H9 (cell line): ENCODE measurements at regions not wholly inside any gene's neighbourhood (a gene's known extent, or its start where the extent isn't known, plus 50 kb on each side); places are given as distances from the start of the nearest gene placed in this dataset.
A peak's percentile ranks its signal among the peaks of the same experiment; 100 is the strongest.

Experiments used
- DNase-seq: peaks from one replicate; pipeline ENCODE4 v3.0.0-alpha.2; 2017
- H2AFZ ChIP-seq: one replicate; pipeline ENCODE4 v1.6.1; 2013; ENCODE audit warnings: mild to moderate bottlenecking, low read length, control low read depth, moderate library complexity
- H2AK5ac ChIP-seq: 2 replicates; pipeline ENCODE4 v1.6.1; 2013; ENCODE audit warnings: low read length, control low read depth, mixed read lengths; ENCODE audit not compliant: insufficient read length
- H2BK120ac ChIP-seq: one replicate; pipeline ENCODE4 v1.6.1; 2013; ENCODE audit warnings: low read depth, mild to moderate bottlenecking, low read length, control low read depth, inconsistent platforms; ENCODE audit not compliant: poor library complexity, severe bottlenecking
- H2BK12ac ChIP-seq: 2 replicates; pipeline ENCODE4 v1.6.1; 2013; ENCODE audit warnings: low read length, control low read depth, mixed read lengths, low read depth; ENCODE audit not compliant: insufficient read length
- H2BK15ac ChIP-seq: 2 replicates; pipeline ENCODE4 v1.6.1; 2013; ENCODE audit warnings: low read depth, low read length, control low read depth
- H2BK20ac ChIP-seq: one replicate; pipeline ENCODE4 v1.6.1; 2013; ENCODE audit warnings: low read depth, mild to moderate bottlenecking, low read length, control low read depth, inconsistent platforms; ENCODE audit not compliant: poor library complexity, severe bottlenecking
- H2BK5ac ChIP-seq: 2 replicates; pipeline ENCODE4 v1.6.1; 2013; ENCODE audit warnings: low read length, control low read depth, mixed read lengths; ENCODE audit not compliant: insufficient read length
- H3K14ac ChIP-seq: 2 replicates; pipeline ENCODE4 v1.6.1; 2013; ENCODE audit warnings: low read length, control low read depth; ENCODE audit not compliant: insufficient read depth
- H3K18ac ChIP-seq: 2 replicates; pipeline ENCODE4 v1.6.1; 2013; ENCODE audit warnings: low read depth, mild to moderate bottlenecking, mixed read lengths, low read length, control low read depth; ENCODE audit not compliant: insufficient read length
- H3K23ac ChIP-seq: 2 replicates; pipeline ENCODE4 v1.6.1; 2013; ENCODE audit warnings: low read length, control low read depth, mixed read lengths, low read depth; ENCODE audit not compliant: insufficient read length
- H3K23me2 ChIP-seq: 2 replicates; pipeline ENCODE4 v1.6.1; 2013; ENCODE audit warnings: low read depth, mild to moderate bottlenecking, mixed read lengths, low read length, control low read depth; ENCODE audit not compliant: insufficient read length, poor library complexity, severe bottlenecking
- H3K27ac ChIP-seq: 2 replicates; pipeline ENCODE4 v1.5.1; 2013; ENCODE audit warnings: low read length, control low read depth, mixed read lengths, low read depth; ENCODE audit not compliant: insufficient read length
- H3K27me3 ChIP-seq: 2 replicates; pipeline ENCODE4 v1.6.1; 2013; ENCODE audit warnings: low read length, control low read depth, inconsistent platforms; ENCODE audit not compliant: insufficient read depth
- H3K4ac ChIP-seq: 2 replicates; pipeline ENCODE4 v1.6.1; 2013; ENCODE audit warnings: low read depth, mild to moderate bottlenecking, control low read depth, inconsistent platforms, low read length, moderate library complexity
- H3K4me1 ChIP-seq: 2 replicates; pipeline ENCODE4 v1.6.1; 2013; ENCODE audit warnings: low read length, control low read depth, inconsistent platforms; ENCODE audit not compliant: insufficient read depth
- H3K4me2 ChIP-seq: 2 replicates; pipeline ENCODE4 v1.6.1; 2013; ENCODE audit warnings: low read length, control low read depth, mixed read lengths; ENCODE audit not compliant: insufficient read length, insufficient read depth
- H3K56ac ChIP-seq: 2 replicates; pipeline ENCODE4 v1.6.1; 2013; ENCODE audit warnings: low read depth, mild to moderate bottlenecking, mixed read lengths, low read length, control low read depth; ENCODE audit not compliant: insufficient read length
- H3K79me1 ChIP-seq: 2 replicates; pipeline ENCODE4 v1.6.1; 2013; ENCODE audit warnings: low read depth, mild to moderate bottlenecking, moderate library complexity, low read length, control low read depth, inconsistent platforms; ENCODE audit not compliant: insufficient read depth, poor library complexity, severe bottlenecking
- H3K79me2 ChIP-seq: 2 replicates; pipeline ENCODE4 v1.6.1; 2013; ENCODE audit warnings: low read length, control low read depth, inconsistent platforms; ENCODE audit not compliant: insufficient read depth
- H3K9ac ChIP-seq: 2 replicates; pipeline ENCODE4 v1.6.1; 2013; ENCODE audit warnings: low read length, control low read depth, mixed read lengths; ENCODE audit not compliant: insufficient read length; ENCODE audit errors: extremely low read depth
- H3K9me3 ChIP-seq: one replicate; pipeline ENCODE4 v1.6.1; 2013; ENCODE audit warnings: low read depth, low read length, inconsistent platforms; ENCODE audit not compliant: control insufficient read depth
- H3T11ph ChIP-seq: one replicate; pipeline ENCODE4 v1.6.1; 2013; ENCODE audit warnings: mild to moderate bottlenecking, low read length, control low read depth, inconsistent platforms
- H4K20me1 ChIP-seq: one replicate; pipeline ENCODE4 v1.6.1; 2013; ENCODE audit not compliant: control insufficient read depth, insufficient read length, insufficient read depth
- H4K5ac ChIP-seq: 2 replicates; pipeline ENCODE4 v1.6.1; 2013; ENCODE audit warnings: low read depth, mild to moderate bottlenecking, mixed read lengths, low read length, control low read depth; ENCODE audit not compliant: insufficient read length
- H4K8ac ChIP-seq: replicated peaks from 2 replicates; pipeline ENCODE4 v1.6.1; 2013; ENCODE audit warnings: low read length, control low read depth, mixed read lengths, low read depth; ENCODE audit not compliant: insufficient read length
- H4K91ac ChIP-seq: 2 replicates; pipeline ENCODE4 v1.6.1; 2013; ENCODE audit warnings: low read depth, mild to moderate bottlenecking, moderate library complexity, mixed read lengths, low read length, control low read depth; ENCODE audit not compliant: insufficient read length
- H3K27ac Mint-ChIP-seq, 3 experiments: 2 replicates in 2 of 3; 3 replicates in 1 of 3; pipeline ENCODE4 v1.8.0; 2020 to 2021; ENCODE audit warnings: mixed read lengths in 3 of 3, mild to moderate bottlenecking in 1 of 3, moderate library complexity in 1 of 3
- H3K27me3 Mint-ChIP-seq: 2 replicates; pipeline ENCODE4 v1.8.0; 2021; ENCODE audit warnings: low read depth, mild to moderate bottlenecking, moderate library complexity, mixed read lengths
- H3K36me3 Mint-ChIP-seq, 3 experiments: 2 replicates in 2 of 3; 3 replicates in 1 of 3; pipeline ENCODE4 v1.8.0; 2020 to 2021; ENCODE audit warnings: low read depth in 3 of 3, mixed read lengths in 3 of 3; ENCODE audit not compliant: insufficient read depth in 1 of 3
- H3K4me1 Mint-ChIP-seq, 2 experiments: 2 replicates each; pipeline ENCODE4 v1.8.0; 2020; ENCODE audit warnings: mixed read lengths in 2 of 2
- H3K4me3 Mint-ChIP-seq, 2 experiments: 2 replicates in 1 of 2; 3 replicates in 1 of 2; pipeline ENCODE4 v1.8.0; 2020 to 2021; ENCODE audit warnings: mild to moderate bottlenecking in 2 of 2, mixed read lengths in 2 of 2, moderate library complexity in 1 of 2
- H3K9me3 Mint-ChIP-seq, 2 experiments: 2 replicates in 1 of 2; 3 replicates in 1 of 2; pipeline ENCODE4 v1.8.0; 2020; ENCODE audit warnings: mild to moderate bottlenecking in 2 of 2, mixed read lengths in 2 of 2, moderate library complexity in 1 of 2
- CTCF ChIP-seq: fragments of 200-600 bp; sonication (generic); conservative IDR thresholded peaks from 3 replicates; pipeline ENCODE4 v1.8.0; 2021; ENCODE audit warnings: antibody characterized with exemption, mild to moderate bottlenecking
- WGBS: extraction: QIAGEN DNeasy Blood & Tissue Kit; methylation state at CpG from one replicate; pipeline ENCODE4 v1.1.7; 2013; ENCODE audit warnings: missing lambda C conversion rate, low lambda C conversion rate, mixed read lengths; ENCODE audit not compliant: insufficient read length; ENCODE audit errors: extremely low coverage; 5-methylcytosine and 5-hydroxymethylcytosine counted together

GRCh38 chr7:91720260-91720937 lies 160.1 kb downstream of the MTERF1 start:
- Histone ChIP-seq H3K9ac (no peak overlapping the region), H2BK5ac (no peak overlapping the region), H3K23me2 (no peaks in the 10 kb centered on the region), H3K14ac (no peak overlapping the region), H3K56ac (no peak overlapping the region), H3T11ph (no peak overlapping the region), H3K4ac (no peak overlapping the region), H4K8ac (no peak overlapping the region), H2BK20ac (no peak overlapping the region), H4K5ac (no peak overlapping the region), H3K79me2 (no peaks in the 10 kb centered on the region), H3K4me2 (no peak overlapping the region), H2BK120ac (no peak overlapping the region), H2AFZ (no peak overlapping the region), H3K27ac (no peak overlapping the region), H3K79me1 (no peaks in the 10 kb centered on the region), H3K18ac (no peak overlapping the region), H3K27me3 (no peaks in the 10 kb centered on the region), H2AK5ac (no peak overlapping the region), H4K91ac (no peak overlapping the region), H2BK12ac (no peak overlapping the region), H3K9me3 (no peaks in the 10 kb centered on the region), H3K4me1 (no peaks in the 10 kb centered on the region; the same call in 1 of the 2 replicates), H2BK15ac (no peak overlapping the region), H3K23ac (no peak overlapping the region), H4K20me1 (no peaks in the 10 kb centered on the region)
- no CpG with 5 or more reads among the region's 3 CpGs for WGBS
- H3K4me1 Mint-ChIP-seq: peaks cover 5 to 6% of the 10 kb centered on the region in 2 experiments; a peak in 3 of 4 replicates
- no peak overlapping the region for H3K4me3 Mint-ChIP-seq
- peaks cover 5% of the 10 kb centered on the region for H3K27me3 Mint-ChIP-seq
- peaks cover 0 to 3% of the 10 kb centered on the region in 2 experiments; a peak in 2 of 5 replicates for H3K9me3 Mint-ChIP-seq
- no peak for DNase-seq
- no peak for TF ChIP-seq CTCF
- H3K36me3 Mint-ChIP-seq: no peaks in the 10 kb centered on the region
- H3K27ac Mint-ChIP-seq: peak overlapping the region in 1 of 3 experiments; percentile 84; a peak in 1 of 7 replicates
